ENCODE measurements at regions not wholly inside any gene's neighbourhood (a gene's known extent, or its start where the extent isn't known, plus 50 kb on each side); places are given as distances from the start of the nearest gene placed in this dataset.
"Not testable (repeated sequence)": the region's sequence is repeated elsewhere in the genome, so short reads cannot be mapped to it uniquely, and the experiment has no call there.

DNA sequence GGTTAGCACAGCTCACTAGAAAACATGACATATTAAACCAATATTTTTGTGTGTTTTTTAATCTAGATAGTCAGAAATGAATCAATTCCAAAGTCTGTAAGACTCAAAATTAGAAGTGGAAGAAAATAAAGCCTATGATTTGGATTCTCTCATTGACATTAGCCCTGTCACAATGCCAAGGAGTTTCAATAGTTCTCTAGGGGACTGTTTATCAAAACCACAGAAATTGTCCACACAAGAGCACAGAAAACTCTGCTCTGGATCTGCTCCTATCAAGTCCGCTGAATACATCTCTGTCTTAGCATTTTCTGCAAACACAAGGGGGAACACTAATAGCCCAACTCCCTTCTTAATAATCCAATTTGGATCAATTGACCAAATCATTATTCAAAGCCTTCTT is 152.0 kb downstream of the HS3ST3B1 start:
- DNase-seq = no peak

DNA sequence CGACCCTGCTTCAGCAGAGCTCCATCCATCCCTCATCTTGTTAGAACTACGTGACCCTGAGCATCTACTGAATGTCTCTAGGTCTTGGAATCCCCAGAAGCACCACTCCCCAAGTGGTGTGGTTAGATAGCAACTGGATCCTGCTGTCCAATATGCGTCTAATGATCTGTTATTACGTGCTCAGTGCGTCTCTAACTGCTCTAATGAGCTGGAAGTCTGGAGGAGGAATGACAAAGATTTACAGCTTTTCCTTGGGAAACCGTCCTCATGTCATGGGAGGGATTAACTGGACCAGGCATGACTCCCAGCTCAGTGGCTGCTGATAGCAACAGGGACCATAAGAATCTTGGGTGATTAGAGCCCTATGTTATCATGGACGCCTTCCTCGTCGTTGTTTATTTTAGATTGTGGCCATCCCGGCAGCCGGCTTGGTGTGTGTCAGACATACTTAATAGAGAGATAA is 150.9 kb downstream of the HS3ST3B1 start:
- DNase-seq = no peak

DNA sequence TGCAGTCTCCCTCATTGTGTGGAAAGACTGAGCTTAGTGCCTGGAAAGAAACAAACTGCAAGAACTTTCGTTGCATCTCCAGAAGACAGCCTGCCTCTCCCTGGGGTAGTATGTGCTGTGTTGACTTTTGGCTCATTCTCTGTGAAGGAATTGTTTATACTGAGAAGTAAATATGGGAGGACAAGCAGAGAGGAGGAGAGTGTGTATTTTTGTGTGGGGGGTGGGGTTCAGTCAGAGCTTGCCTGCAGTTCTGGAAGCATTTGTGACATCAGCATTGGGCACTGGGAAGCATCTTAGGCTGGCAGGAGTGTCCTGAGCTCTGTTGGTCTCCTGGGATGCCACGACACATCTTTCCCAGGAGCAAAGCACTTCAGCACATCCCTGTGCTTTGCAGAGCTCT is 147.9 kb downstream of the HS3ST3B1 start:
- DNase-seq = no peak

DNA sequence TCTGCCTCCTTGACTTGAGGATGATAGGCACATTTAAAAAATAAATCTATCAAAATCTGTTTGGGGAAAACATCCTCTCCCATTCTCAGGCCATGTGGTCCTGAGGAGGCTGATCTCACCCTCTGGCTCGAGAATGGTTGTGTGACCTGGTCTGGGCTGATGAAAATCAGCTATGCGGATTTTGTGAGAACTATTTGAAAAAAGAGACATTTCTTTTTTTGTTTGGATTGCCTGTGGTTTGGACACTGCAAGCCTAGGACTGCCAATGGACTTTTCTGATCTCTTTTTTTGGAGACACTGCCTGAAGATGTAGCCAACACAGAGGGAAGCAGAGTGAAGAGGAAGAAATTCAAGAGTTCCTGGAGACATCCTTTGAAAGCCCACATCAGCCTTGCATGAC is 145.9 kb downstream of the HS3ST3B1 start:
- no peak for DNase-seq

DNA sequence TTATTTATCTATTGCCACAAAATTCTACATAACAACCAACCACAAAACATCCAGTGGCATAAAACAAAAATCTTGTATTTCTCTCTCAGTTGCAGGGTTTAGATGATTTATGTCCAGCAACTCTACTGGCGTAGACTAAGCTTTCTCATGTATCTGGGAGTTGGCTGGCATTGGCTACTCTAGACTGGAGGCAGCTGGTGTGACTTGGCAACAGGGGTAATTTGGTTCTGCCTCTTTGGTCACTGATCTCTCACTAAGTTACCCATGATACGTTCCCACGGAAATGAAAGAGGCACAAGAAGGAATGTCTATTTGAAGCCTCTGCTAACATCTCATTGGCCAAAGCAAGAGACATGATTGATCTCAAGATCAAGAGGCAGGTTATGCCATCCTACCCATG is 144.0 kb downstream of the HS3ST3B1 start:
- no peak for DNase-seq

DNA sequence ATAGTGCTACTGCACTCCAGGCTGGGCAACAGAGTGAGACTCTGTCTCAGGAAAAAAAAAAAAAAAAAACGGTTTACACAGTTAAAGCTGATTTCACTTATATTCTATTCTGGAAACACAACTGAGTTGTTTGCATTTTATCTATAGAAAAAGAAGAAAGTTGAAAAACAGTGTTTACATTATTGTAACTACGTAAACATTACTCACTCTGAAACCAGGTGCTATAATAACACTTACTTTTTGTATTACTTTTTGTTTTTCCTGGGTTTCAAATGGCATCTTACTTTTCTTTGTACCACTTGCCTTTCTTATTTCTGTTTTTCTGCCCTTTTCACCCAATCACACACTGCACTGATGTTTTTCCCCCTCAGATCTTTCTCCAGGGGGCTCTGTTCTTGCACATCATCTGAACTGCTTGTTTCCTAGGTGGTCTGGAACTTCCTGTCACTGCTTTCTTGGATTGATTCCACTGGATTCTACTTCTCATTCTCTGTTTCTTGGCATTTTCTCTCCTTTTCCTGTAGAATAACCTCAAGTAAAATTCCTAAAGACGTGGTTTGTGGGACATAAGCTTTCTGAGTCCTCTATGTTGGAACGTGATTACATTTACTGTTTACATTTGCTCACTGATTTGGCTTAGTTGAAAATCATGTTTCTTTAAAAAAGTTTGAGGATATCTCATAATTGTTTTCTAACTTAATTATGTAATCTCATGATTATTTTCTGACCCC is 142.1 kb downstream of the HS3ST3B1 start:
- DNase-seq = no peak

DNA sequence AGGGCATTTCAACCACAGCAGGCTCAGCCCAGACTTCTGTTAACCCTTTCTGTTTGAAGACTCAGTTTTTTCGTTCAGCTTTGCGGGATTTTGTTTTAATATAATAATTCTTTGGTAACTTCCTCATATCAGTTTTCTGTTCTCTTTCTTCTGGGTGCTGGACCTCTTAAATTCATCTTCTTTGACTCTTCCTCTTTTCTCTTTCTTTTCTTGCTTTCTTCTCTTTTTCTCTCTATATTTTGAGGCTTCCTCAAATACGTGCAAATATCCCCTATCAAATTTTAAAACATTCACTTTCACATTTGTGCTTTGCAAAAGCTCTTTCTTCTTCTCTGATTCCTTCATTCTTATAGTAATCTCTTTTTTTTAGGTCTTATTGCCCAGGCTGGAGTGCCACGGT is 136.3 kb downstream of the HS3ST3B1 start:
- no peak for DNase-seq

DNA sequence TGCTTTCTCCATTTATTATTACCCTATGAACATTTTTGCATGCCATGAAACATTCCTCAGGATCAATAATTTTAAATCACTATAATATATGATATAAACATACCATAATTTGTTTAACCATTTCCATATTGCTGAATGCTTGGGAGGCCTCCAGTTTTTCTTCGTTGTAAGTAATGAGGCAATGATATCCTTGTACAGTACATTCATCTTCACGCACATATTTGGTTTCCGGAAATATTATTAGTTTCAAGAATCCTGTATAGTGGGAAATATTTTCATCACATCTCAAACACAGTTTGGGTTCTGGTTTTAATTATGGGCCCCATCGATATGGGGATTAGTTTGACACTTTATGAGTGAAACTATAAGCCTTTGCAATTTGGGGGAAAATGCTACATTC is 135.4 kb downstream of the HS3ST3B1 start:
- DNase-seq = no peak

DNA sequence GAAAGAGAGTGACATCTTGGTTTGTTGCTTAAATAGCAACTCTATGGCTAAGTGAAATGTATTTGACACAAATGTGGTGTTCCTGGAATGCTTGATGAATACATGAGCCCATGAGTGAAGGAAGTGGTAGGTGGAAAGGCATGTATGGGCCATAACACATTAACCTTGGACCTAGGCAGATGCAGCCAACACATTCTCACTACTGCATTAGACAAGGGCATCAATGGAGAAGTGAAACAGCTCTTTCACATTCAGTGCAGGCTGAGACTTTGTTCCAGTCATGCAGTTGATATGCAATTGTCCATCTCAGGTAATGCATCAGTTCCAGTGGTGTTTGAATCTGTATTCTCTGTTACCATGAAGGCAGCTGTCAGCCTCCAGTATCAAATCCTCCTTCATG is 133.6 kb downstream of the HS3ST3B1 start:
- no peak for DNase-seq

DNA sequence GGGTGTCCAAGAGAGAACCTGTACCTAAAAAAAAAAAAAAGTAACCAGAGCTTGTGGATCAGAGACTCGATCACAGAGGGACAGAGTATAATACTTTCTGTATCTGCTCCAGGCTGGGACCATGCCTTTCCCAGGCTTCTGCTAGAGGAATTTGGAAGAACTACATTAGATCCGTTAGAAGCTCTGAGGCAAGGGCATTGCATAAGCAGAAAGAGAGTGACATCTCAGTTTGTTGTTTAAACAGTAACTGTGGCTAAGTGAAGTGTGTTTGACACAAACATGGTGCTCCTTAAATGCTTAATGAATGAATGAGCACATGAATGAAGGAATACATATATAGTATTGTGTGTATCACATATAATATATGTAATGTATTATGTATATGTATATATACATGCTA is 131.2 kb downstream of the HS3ST3B1 start:
- DNase-seq = no peak

DNA sequence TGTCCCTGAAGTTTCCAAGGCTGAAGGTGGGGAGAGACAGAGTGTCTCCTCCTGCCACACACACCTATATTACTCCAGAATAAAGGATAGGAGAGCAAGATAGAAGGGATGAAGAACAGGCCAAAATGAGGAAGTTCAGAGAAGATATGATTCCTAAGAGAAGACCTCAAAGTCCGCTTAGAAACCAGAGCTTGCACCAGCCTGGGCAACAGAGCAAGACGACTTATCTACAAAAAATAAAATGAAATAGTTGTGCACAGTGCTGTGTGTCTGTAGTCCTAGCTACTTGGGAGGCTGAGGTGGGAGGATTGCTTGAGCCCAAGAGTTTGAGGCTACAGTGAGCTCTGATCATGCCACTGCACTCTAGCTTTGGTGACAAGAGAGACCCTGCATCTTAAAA is 128.2 kb downstream of the HS3ST3B1 start:
- no peak for DNase-seq

DNA sequence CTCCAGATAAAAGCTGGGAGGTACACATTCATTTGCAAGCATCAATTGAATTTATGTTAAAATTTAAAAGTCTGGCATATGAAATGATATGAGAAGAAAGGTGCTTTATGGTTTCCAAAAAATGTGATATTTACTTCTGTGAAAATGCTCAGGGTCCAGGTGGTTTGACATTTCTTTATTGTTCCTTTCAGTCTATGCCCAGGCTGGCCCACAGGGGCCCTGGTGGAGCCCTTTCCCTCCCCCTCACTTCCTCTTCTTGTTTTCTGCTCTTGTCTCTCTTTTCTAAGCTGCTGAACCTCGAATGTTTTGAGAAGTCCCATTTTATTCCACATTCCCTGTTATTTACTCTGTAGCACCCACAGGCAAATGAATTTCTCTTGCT is 127.8 kb downstream of the HS3ST3B1 start:
- DNase-seq = peak; percentile 37

DNA sequence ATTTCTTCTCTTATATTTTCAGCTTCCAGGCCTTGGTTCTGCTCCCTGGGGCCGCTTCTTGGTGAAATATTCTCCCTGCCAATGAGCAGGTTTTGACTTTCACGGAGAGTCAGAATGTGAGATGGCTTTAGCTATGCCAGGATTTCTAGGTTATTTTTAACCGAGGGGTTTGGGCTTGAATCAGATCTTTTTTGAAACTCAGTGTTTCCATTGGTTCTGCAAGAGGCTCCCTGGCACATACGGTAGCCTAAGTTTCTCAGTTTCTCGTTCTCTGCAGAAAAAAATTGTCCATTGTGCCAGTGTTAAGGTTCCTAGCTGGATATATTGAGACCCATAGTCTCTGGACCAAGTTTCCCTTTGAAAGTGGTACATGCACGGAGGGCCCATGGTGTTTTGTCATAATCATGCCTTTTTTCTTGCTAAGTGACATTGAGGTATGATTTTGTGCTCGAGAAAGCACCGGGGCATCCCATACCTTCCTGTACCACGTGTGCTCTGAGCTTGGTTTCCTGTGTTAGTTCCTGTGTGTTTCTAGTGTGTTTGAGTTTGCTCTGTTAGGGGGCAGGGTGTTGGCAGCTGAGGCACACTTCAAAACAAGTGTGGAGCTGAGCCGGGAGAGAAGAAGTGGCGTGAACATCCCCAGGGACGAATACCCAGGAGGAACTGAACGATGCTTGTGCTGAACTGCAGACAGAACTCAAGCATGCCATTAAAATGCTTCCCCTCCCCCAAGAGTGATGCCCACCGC is 127.2 kb downstream of the HS3ST3B1 start:
- peak; percentile 55 for DNase-seq

DNA sequence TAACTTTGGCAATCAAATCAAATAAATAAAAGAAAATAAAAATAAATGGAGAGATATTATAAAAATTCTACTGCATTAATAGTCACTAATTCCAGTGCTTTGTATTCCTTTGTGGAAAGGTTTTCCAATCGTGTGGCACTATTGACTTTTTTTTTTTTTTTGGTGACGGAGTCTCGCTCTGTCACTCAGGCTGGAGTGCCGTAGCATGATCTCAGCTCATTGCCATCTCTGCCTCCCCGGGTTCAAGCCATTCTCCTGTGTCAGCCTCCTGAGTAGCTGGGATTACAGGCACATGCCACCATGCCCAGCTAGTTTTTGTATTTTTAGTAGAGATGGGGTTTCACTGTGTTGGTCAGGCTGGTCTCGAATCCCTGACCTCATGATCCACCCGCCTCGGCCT is 122.3 kb downstream of the HS3ST3B1 start:
- not testable (repeated sequence) for DNase-seq

DNA sequence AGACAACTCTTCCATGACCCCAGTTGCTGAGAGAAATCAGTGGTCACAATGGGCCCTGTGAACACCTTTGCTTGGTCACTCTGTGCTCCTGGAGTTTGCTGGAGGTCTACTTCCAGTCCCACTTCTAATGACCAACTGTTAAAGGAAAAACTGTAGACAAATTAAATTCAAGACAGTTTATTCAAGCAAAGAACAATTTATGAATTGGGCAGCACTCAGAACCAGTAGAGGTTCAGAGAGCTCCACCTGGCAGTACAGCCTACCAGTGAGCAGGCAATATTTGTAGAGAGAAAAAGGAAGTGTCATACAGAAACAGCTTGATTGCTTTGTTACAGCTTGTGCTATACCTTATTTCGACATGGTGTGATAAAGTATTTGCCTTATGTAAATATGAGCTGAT is 116.5 kb downstream of the HS3ST3B1 start:
- DNase-seq = no peak

DNA sequence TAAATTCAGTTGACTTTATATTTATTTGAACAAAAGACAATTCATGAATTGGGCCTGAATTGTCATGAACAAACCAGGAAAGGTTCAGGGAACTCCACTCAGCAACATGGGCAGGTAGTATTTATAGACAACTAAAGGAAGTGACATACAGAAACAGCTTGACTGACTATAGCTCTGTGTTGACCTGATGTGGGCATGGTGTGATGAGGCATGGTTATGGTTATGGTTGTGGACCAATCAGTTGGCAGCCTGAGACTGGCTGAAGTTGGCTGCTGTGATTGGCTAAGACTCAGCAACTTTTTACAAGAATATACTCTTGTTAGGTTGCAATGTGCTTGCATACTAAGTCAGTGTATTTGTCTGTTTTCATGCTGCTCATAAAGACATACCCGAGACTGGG is 108.4 kb downstream of the HS3ST3B1 start:
- DNase-seq = no peak

DNA sequence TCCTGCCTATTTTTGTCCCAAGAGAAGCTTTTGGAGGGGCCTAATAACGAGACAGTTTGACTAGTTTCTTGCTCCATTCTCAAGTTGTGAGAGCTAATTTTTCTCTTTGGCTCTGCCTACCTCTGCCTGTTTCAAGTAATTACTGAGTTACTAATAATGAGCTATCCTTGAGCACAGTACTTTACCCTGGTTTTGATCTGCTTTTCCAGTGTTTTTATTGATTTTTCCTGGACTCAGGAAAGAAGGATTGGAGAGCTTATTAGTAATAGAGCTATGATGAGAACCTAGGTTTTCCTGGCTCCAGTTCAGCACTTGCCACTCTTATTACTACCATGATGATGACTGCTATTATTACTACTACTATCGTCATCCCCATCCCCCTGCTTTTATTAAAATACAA is 106.7 kb downstream of the HS3ST3B1 start:
- DNase-seq = no peak

DNA sequence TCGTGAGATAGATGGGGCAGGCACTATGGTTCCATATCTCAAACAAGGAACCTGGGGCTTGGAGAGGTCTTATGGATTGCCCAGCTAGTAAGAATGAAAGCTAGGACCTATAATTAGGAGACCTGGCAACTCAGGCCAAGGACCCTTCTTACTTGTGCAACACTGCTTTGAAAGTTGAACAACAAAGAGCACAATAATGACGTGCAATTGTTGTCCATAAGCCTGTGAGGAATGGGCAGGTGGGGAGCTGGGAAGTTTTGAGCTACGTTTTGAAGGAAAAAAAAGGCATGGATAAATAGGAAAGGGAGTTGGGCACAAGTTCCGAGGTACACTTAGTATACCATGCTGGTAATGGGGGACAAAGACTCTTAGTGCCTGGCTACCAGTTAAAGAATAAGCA is 104.3 kb downstream of the HS3ST3B1 start:
- DNase-seq = no peak

Measured in activated CD4-positive, alpha-beta T cell treated with anti-CD3 and anti-CD28 coated beads for 48 hours (primary cell).